ENCODE measurements at regions not wholly inside any gene's neighbourhood (a gene's known extent, or its start where the extent isn't known, plus 50 kb on each side); places are given as distances from the start of the nearest gene placed in this dataset.

DNA sequence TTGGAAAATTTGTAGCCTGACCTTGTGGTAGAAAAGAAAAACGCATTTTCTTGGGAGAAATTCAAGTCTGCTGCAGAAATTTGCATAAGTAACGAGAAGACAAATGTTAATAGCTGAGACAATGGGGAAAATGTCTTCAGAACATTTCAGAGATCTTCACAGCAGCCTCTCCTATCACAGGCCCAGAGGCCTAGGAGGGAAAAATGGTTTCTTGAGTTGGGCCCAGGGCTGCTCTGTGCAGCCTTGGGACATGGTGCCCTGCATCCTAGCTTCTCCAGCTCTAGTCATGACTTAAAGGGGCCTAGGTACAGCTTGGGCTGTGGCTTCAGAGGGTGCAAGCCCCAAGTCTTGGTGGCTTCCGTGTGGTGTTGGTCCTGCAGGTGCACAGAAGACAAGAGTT is 104.2 kb downstream of the ZNF621 start:
- peaks cover 56% of the 10 kb centered on the region for H3K9me3 Mint-ChIP-seq
- TF ChIP-seq, protein P1, sequence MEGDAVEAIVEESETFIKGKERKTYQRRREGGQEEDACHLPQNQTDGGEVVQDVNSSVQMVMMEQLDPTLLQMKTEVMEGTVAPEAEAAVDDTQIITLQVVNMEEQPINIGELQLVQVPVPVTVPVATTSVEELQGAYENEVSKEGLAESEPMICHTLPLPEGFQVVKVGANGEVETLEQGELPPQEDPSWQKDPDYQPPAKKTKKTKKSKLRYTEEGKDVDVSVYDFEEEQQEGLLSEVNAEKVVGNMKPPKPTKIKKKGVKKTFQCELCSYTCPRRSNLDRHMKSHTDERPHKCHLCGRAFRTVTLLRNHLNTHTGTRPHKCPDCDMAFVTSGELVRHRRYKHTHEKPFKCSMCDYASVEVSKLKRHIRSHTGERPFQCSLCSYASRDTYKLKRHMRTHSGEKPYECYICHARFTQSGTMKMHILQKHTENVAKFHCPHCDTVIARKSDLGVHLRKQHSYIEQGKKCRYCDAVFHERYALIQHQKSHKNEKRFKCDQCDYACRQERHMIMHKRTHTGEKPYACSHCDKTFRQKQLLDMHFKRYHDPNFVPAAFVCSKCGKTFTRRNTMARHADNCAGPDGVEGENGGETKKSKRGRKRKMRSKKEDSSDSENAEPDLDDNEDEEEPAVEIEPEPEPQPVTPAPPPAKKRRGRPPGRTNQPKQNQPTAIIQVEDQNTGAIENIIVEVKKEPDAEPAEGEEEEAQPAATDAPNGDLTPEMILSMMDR (IDR thresholded peaks at IDR 0.05; ENCODE audit: unreplicated experiment in 3 of 3), result no peak
- no peaks in the 10 kb centered on the region for H3K36me3 Mint-ChIP-seq (ENCODE audit: low read depth)
- no peaks in the 10 kb centered on the region for H3K27me3 Mint-ChIP-seq (ENCODE audit: low read depth)
- H3K4me1 Mint-ChIP-seq, result no peaks in the 10 kb centered on the region
- H3K4me3 Mint-ChIP-seq, result no peak overlapping the region
- no peak overlapping the region for H3K27ac Mint-ChIP-seq

DNA sequence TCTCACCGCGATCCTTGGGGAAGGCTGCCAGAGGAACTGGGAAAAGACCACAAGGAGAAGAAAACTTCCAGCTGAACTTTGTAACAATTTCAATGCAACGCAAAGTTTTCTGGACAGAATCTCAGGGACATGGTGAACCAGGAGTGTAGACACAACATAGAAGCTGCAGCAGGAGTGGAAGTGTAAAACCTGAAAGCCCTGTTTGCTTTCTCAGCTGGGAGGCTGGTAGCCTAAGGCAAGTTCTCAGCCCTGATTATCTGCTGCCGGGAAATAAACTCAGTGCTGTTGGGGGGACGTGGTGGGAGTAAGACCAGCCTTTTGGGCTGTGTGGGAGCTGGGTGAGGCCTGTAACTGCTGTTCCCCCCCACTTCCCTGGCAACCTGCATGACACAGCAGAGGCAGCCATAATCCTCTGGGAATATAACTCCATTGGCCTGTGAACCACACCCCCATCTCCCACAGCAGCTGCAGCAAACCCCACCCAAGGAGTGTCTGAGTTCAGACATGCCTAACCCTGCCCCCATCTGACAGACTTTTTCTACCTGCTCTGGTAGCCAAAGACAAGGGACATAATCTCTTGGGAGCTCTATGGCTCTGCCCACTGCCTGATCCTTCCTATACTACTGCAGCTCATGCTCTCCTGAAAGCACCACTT is 106.7 kb downstream of the ZNF621 start:
- no peaks in the 10 kb centered on the region for H3K27me3 Mint-ChIP-seq (ENCODE audit: low read depth)
- H3K27ac Mint-ChIP-seq, result no peak overlapping the region
- TF ChIP-seq, protein P1 (IDR thresholded peaks at IDR 0.05; ENCODE audit: unreplicated experiment in 3 of 3), result no peak
- H3K9me3 Mint-ChIP-seq, result peaks cover 64% of the 10 kb centered on the region
- no peaks in the 10 kb centered on the region for H3K4me1 Mint-ChIP-seq
- H3K36me3 Mint-ChIP-seq (ENCODE audit: low read depth), result no peaks in the 10 kb centered on the region
- no peak overlapping the region for H3K4me3 Mint-ChIP-seq

GRCh38 chr3:40637906-40638305 is 113.1 kb downstream of the ZNF621 start:
- TF ChIP-seq, protein P1 (IDR thresholded peaks at IDR 0.05; ENCODE audit: unreplicated experiment in 3 of 3), result no peak
- no peaks in the 10 kb centered on the region for H3K36me3 Mint-ChIP-seq (ENCODE audit: low read depth)
- H3K27me3 Mint-ChIP-seq (ENCODE audit: low read depth), result no peaks in the 10 kb centered on the region
- no peaks in the 10 kb centered on the region for H3K4me1 Mint-ChIP-seq
- peaks cover 32% of the 10 kb centered on the region for H3K9me3 Mint-ChIP-seq
- no peak overlapping the region for H3K27ac Mint-ChIP-seq
- no peak overlapping the region for H3K4me3 Mint-ChIP-seq

GRCh38 chr3:40639006-40639405 is 114.2 kb downstream of the ZNF621 start:
- no peak overlapping the region for H3K4me3 Mint-ChIP-seq
- peaks cover 9% of the 10 kb centered on the region for H3K27me3 Mint-ChIP-seq (ENCODE audit: low read depth)
- no peak overlapping the region for H3K27ac Mint-ChIP-seq
- H3K36me3 Mint-ChIP-seq (ENCODE audit: low read depth), result no peaks in the 10 kb centered on the region
- TF ChIP-seq, protein P1 (IDR thresholded peaks at IDR 0.05; ENCODE audit: unreplicated experiment in 3 of 3), result no peak
- peaks cover under 1% of the 10 kb centered on the region for H3K4me1 Mint-ChIP-seq
- H3K9me3 Mint-ChIP-seq, result peaks cover 23% of the 10 kb centered on the region

- H3K27me3 Mint-ChIP-seq (ENCODE audit: low read depth), result peaks cover 13% of the 10 kb centered on the region
- no peaks in the 10 kb centered on the region for H3K36me3 Mint-ChIP-seq (ENCODE audit: low read depth)
- peaks cover 4% of the 10 kb centered on the region for H3K9me3 Mint-ChIP-seq
- TF ChIP-seq, protein P1 (IDR thresholded peaks at IDR 0.05; ENCODE audit: unreplicated experiment in 3 of 3), result no peak
- no peak overlapping the region for H3K4me3 Mint-ChIP-seq
- H3K27ac Mint-ChIP-seq, result no peak overlapping the region
- peaks cover 21% of the 10 kb centered on the region for H3K4me1 Mint-ChIP-seq
These were observed 118.1 kb downstream of the ZNF621 start for GRCh38 chr3:40642812-40643211.

- Mint-ChIP-seq H3K27ac (peak overlapping the region in 2 of 3 experiments; percentile 0 to 41), H3K4me1 (peaks cover 21% of the 10 kb centered on the region), H3K9me3 (no peaks in the 10 kb centered on the region), H3K4me3 (no peak overlapping the region), H3K27me3 (ENCODE audit: low read depth) (peaks cover 13% of the 10 kb centered on the region), H3K36me3 (ENCODE audit: low read depth) (no peaks in the 10 kb centered on the region)
- TF ChIP-seq, protein P1 (IDR thresholded peaks at IDR 0.05; ENCODE audit: unreplicated experiment in 3 of 3), result no peak
These were observed 121.1 kb downstream of the ZNF621 start for GRCh38 chr3:40645883-40646282.
